VCaP (cell line): ENCODE measurements at regions not wholly inside any gene's neighbourhood (a gene's known extent, or its start where the extent isn't known, plus 50 kb on each side); places are given as distances from the start of the nearest gene placed in this dataset.
"Not testable (repeated sequence)": the region's sequence is repeated elsewhere in the genome, so short reads cannot be mapped to it uniquely, and the experiment has no call there.

Experiments used
- H3K27ac ChIP-seq: fragments of 450-650 bp; 2 replicates; pipeline ENCODE4 v1.5.1; 2017
- TF ChIP-seq, protein P1 (sequence below): fragments of 450-650 bp; conservative IDR thresholded peaks from 2 replicates; pipeline ENCODE4 v1.5.1; 2017; ENCODE audit warnings: mild to moderate bottlenecking, moderate library complexity

DNA sequence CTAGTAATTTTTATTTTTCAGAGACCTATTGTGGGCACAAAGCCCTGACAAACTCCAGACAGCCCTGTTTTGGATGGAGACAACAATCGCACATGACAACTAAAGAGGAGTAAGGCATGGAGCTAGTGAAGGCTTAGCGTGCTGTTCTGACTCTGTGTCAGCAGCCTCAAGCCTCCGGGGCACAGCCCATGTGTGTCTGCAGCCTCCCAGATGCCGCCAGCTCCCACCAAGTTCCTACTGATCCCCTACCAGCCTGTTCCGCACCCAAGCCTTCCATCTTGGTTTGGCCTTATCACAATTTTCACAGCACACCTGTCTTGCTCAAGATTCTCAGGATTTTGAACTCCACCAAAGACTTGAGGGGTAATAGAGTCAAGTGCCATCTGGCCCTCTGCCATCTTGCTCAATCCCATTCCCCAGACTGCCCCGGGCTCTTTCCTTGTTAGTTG lies 70.3 kb upstream of the SH3PXD2B start:
- H3K27ac ChIP-seq = no peak overlapping the region
- TF ChIP-seq, protein P1, sequence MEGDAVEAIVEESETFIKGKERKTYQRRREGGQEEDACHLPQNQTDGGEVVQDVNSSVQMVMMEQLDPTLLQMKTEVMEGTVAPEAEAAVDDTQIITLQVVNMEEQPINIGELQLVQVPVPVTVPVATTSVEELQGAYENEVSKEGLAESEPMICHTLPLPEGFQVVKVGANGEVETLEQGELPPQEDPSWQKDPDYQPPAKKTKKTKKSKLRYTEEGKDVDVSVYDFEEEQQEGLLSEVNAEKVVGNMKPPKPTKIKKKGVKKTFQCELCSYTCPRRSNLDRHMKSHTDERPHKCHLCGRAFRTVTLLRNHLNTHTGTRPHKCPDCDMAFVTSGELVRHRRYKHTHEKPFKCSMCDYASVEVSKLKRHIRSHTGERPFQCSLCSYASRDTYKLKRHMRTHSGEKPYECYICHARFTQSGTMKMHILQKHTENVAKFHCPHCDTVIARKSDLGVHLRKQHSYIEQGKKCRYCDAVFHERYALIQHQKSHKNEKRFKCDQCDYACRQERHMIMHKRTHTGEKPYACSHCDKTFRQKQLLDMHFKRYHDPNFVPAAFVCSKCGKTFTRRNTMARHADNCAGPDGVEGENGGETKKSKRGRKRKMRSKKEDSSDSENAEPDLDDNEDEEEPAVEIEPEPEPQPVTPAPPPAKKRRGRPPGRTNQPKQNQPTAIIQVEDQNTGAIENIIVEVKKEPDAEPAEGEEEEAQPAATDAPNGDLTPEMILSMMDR = no peak

DNA sequence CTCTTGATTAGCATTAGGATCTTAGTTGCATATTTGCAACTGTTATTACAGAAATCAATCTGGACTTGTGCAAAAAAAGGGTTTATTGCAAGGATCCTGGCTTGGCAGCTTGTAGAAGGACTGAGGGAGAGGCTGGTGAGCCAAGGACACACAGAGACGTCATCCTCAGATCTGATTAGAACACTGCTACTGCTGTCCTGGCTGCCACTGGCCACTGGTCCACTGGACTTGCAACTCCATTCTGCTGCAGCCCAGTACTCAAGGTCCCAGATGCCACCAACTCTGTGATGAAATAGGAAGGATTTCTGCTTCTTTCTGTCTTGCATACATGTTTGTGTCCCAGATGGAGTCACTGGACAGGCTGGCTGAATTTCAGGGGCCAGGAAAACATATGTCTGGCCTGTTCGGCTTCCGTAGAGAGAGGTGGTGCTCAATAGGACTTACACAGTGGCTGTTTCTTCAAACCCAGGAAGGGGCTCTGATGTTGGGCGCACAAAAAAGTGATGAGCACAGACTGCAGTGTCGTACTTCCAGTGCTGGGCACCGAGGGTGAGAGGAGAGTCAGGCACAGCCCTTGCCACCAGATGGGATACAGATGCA lies 68.9 kb upstream of the SH3PXD2B start:
- H3K27ac ChIP-seq = no peak overlapping the region
- TF ChIP-seq, protein P1 = no peak

DNA sequence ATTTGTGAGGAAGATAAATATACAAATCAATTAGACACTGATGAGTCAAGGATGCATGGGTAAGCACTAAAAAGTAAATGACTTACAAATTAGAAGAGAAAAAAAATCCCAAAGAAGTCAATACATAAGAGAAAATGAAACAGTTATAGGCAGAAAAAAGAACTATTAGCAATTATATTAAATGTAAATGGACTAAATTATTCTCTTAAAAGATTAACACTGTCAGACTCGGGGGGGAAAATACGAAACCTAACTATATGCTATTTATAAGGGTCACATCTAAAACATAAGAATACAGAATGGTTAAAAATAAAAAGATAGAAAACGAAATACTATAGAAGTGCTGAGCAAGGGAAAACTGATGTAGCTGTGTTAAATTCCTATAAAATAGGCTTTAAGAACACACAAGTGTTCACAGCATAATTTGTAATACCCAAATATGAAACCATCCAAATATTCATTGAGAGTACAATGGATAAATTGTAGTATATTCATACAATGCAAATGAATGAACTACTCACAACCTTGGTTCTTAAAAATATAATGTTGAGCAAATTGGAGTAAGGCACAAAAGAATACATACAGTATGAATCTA lies 67.1 kb upstream of the SH3PXD2B start:
- TF ChIP-seq, protein P1 = no peak
- no peak overlapping the region for H3K27ac ChIP-seq

DNA sequence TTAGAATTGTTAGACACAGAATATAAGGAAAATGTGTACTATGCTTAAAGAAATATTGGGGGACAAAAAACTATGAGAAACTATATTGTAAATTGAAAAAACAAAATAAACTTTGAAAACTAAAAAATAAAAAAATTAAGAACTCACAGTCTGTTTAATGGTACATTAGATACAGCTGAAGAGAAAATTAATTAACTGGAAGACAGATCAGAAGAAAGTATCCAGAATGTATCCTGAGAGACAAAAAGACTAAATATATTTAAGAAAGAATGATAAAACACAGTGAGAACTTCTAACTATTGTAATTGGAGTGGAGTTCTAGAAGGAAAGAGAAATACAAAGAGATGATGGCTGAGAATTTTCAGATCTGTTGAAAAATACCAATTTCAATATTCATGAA lies 57.6 kb upstream of the SH3PXD2B start:
- TF ChIP-seq, protein P1 = no peak
- H3K27ac ChIP-seq = no peak overlapping the region

DNA sequence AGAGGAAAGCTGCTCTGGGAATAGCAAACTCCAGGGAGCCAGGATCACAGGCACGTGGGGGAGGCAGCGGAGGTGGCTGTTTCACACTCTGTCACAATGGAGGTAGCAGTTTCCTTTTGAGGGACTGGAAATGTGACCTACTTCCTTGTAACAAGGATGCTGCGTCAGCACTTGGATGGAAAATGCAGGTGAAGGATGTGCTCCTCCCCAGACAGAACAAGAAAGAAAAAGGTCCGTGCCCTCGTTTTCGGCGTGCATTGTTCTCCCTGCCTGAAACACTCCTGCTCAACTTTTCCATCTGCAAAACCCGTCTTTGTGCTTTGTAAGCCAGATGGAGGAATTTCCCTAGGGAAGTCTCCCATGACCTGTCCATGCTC lies 55.1 kb upstream of the SH3PXD2B start:
- no peak overlapping the region for H3K27ac ChIP-seq
- TF ChIP-seq, protein P1 = no peak

DNA sequence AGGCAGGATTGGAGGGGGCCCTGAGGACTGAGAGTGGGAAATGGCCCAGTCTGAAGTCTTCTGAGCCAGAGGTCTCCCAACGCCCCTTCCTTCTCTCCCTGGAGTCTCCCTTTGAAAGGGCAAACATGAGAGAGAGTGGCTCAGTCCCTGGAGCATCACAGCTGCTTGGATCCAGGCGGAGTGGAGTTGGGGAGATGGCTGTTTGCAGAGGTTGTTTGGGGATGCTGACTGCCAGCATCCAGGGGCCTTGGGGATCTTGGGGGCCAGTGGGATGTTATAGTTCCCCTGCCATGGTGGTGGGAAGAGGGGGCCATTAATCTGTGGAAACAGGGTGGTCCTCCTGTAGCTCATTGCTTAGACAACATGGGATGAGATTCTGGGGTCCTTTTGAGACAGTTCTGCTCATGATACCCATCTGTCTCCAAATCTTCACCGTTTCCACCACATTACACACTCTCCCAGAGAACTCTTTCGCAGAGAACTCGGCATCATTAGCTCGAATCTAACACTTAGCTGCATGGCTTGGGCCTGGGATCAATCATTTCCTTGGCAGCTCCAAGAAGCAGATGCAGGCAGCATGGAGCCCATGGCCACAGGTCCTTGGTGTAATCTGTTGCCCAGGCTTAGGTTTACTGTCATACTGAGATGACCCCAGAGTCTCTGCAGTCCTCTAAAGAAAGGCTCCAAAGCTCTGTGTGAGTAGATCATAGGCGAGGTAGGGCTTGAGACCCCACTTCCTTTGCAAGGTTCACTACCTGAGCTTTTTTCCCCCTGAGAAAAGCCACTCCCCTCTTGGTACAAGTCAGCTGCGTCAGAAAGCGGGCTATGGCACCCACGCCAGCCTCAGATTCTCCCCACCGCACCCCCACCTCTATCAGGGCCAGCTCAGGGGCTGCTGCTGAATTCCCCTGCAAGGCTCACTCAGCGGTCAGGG lies 54.4 kb upstream of the SH3PXD2B start:
- H3K27ac ChIP-seq = no peak overlapping the region
- TF ChIP-seq, protein P1 = no peak

DNA sequence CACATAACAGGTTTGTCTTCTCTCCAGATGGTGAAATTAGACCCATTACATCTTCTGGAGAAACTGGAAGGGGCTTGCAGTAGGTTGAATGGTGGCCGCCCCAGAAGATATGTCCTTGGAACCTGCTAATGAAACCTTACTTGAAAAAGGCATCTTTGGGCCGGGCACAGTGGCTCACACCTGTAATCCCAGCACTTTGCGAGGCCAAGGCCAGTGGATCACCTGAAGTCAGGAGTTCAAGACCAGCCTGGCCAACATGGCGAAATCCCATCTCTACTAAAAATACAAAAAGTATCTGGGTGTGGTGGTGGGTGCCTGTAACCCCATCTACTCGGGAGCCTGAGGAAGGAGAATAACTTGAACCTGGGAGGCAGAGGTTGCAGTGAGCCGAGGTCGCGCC lies 53.2 kb upstream of the SH3PXD2B start:
- H3K27ac ChIP-seq = not testable (repeated sequence)
